ENCODE measurements at regions not wholly inside any gene's neighbourhood (a gene's known extent, or its start where the extent isn't known, plus 50 kb on each side); places are given as distances from the start of the nearest gene placed in this dataset.

DNA sequence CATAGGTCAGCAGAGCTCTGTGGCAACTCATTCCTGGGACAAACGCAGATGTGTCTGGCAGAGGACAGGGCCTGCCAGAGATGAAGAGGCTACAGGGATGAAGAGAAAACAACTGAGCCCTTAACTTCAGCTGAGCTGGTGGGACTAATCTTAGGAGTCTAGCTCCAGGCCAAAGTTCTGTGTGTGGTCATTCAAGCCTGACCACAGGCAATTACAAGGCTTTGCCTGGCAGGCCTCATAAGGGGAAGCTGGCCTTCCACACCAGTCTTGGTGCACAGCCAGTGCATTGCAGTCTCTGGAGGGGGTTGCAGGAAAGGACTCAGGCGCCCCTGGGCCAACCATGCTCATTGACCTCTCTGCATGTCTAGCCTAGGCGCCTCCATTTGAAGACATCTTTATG is 127.6 kb upstream of the DAAM1 start:
- H3K79me2 ChIP-seq (ENCODE audit: insufficient read depth, low read length) = no peaks in the 10 kb centered on the region
- H2AFZ ChIP-seq (ENCODE audit: low read length) = no peak overlapping the region
- H3K27me3 ChIP-seq (ENCODE audit: insufficient read depth, low read length) = no peaks in the 10 kb centered on the region
- no peaks in the 10 kb centered on the region for H3K36me3 ChIP-seq (ENCODE audit: insufficient read depth, low read length)
- 0 out of 2 replicates have a peak, but pooled peaks cover 3% of the 10 kb centered on the region for H3K9me3 ChIP-seq (ENCODE audit: low read length)
- H3F3A ChIP-seq (ENCODE audit: insufficient read depth, low read length) = no peaks in the 10 kb centered on the region
- no peaks in the 10 kb centered on the region for H3K9me2 ChIP-seq (ENCODE audit: low read depth, low read length)
- H3K4me1 ChIP-seq (ENCODE audit: insufficient read depth, low read length, severe bottlenecking) = no peaks in the 10 kb centered on the region
- H3K4me3 ChIP-seq (ENCODE audit: low read depth, low read length, poor library complexity, severe bottlenecking) = no peak overlapping the region
- no peak overlapping the region for H3K9ac ChIP-seq (ENCODE audit: low read length)
- no peak overlapping the region for H3K4me2 ChIP-seq (ENCODE audit: low read length)
- H4K20me1 ChIP-seq (ENCODE audit: insufficient read depth, low read length) = no peaks in the 10 kb centered on the region
- TF ChIP-seq, protein P1, sequence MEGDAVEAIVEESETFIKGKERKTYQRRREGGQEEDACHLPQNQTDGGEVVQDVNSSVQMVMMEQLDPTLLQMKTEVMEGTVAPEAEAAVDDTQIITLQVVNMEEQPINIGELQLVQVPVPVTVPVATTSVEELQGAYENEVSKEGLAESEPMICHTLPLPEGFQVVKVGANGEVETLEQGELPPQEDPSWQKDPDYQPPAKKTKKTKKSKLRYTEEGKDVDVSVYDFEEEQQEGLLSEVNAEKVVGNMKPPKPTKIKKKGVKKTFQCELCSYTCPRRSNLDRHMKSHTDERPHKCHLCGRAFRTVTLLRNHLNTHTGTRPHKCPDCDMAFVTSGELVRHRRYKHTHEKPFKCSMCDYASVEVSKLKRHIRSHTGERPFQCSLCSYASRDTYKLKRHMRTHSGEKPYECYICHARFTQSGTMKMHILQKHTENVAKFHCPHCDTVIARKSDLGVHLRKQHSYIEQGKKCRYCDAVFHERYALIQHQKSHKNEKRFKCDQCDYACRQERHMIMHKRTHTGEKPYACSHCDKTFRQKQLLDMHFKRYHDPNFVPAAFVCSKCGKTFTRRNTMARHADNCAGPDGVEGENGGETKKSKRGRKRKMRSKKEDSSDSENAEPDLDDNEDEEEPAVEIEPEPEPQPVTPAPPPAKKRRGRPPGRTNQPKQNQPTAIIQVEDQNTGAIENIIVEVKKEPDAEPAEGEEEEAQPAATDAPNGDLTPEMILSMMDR (IDR thresholded peaks at IDR 0.05; ENCODE audit: low read length) = no peak
- TF ChIP-seq EZH2 (IDR thresholded peaks at IDR 0.05; ENCODE audit: borderline replicate concordance, low read length) = no peak
- no peak overlapping the region for H3K27ac ChIP-seq (ENCODE audit: low read depth, low read length, poor library complexity, severe bottlenecking)

DNA sequence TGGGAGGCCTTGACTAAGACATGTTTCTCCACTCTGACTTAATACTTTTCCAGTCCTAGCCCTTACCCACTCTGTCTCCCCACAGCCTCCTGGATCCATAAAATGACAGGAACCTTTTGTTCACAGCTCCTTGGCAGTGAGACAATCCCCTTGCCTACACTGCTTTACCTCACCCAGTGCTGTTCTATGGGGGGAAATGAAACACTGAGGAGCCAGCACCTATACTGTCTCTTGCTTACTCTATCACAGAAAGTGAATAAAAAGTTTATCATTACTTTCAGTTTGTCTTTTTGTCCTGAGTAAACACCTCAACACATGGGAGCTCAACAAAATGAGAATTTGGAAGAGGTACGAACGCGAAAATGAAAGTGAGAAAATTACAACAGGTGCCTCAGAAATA is 127.2 kb upstream of the DAAM1 start:
- Histone ChIP-seq H3K9me3 (ENCODE audit: low read length) (0 out of 2 replicates have a peak, but pooled peaks cover 3% of the 10 kb centered on the region), H4K20me1 (ENCODE audit: insufficient read depth, low read length) (no peaks in the 10 kb centered on the region), H3K27me3 (ENCODE audit: insufficient read depth, low read length) (no peaks in the 10 kb centered on the region), H3K9me2 (ENCODE audit: low read depth, low read length) (no peaks in the 10 kb centered on the region), H3K36me3 (ENCODE audit: insufficient read depth, low read length) (no peaks in the 10 kb centered on the region), H3K79me2 (ENCODE audit: insufficient read depth, low read length) (no peaks in the 10 kb centered on the region), H3K4me1 (ENCODE audit: insufficient read depth, low read length, severe bottlenecking) (no peaks in the 10 kb centered on the region), H3K4me2 (ENCODE audit: low read length) (no peak overlapping the region), H3F3A (ENCODE audit: insufficient read depth, low read length) (no peaks in the 10 kb centered on the region), H3K9ac (ENCODE audit: low read length) (no peak overlapping the region), H2AFZ (ENCODE audit: low read length) (no peak overlapping the region), H3K4me3 (ENCODE audit: low read depth, low read length, poor library complexity, severe bottlenecking) (no peak overlapping the region), H3K27ac (ENCODE audit: low read depth, low read length, poor library complexity, severe bottlenecking) (no peak overlapping the region)
- TF ChIP-seq, protein P1 (IDR thresholded peaks at IDR 0.05; ENCODE audit: low read length) = no peak
- no peak for TF ChIP-seq EZH2 (IDR thresholded peaks at IDR 0.05; ENCODE audit: borderline replicate concordance, low read length)

DNA sequence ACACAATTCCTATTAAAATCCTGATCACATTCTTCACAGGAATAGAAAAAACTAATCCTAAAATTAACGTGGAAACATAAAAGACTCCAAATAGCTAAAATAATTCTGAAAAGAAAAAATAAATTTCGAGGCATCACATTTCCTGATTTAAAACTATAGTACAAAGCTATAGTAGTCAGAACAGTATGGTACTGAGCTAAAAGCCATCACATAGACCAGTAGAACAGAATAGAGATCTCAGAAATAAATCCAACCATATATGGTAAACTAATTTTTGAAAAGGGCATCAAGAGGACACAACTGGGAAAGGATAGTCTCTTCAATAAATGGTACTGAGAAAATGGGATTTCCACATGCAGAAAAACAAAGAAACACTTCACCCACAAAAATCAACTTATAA is 125.2 kb upstream of the DAAM1 start:
- no peaks in the 10 kb centered on the region for H3K9me2 ChIP-seq (ENCODE audit: low read depth, low read length)
- H3K79me2 ChIP-seq (ENCODE audit: insufficient read depth, low read length) = no peaks in the 10 kb centered on the region
- no peak overlapping the region for H3K4me2 ChIP-seq (ENCODE audit: low read length)
- H3K27ac ChIP-seq (ENCODE audit: low read depth, low read length, poor library complexity, severe bottlenecking) = no peak overlapping the region
- H3K4me3 ChIP-seq (ENCODE audit: low read depth, low read length, poor library complexity, severe bottlenecking) = no peak overlapping the region
- no peaks in the 10 kb centered on the region for H3K4me1 ChIP-seq (ENCODE audit: insufficient read depth, low read length, severe bottlenecking)
- H3K27me3 ChIP-seq (ENCODE audit: insufficient read depth, low read length) = no peaks in the 10 kb centered on the region
- no peak overlapping the region for H3K9ac ChIP-seq (ENCODE audit: low read length)
- no peaks in the 10 kb centered on the region for H3K36me3 ChIP-seq (ENCODE audit: insufficient read depth, low read length)
- TF ChIP-seq EZH2 (IDR thresholded peaks at IDR 0.05; ENCODE audit: borderline replicate concordance, low read length) = no peak
- TF ChIP-seq, protein P1 (IDR thresholded peaks at IDR 0.05; ENCODE audit: low read length) = no peak
- no peak overlapping the region for H2AFZ ChIP-seq (ENCODE audit: low read length)
- 0 out of 2 replicates have a peak, but pooled peaks cover 3% of the 10 kb centered on the region for H3K9me3 ChIP-seq (ENCODE audit: low read length)
- H3F3A ChIP-seq (ENCODE audit: insufficient read depth, low read length) = no peaks in the 10 kb centered on the region
- no peaks in the 10 kb centered on the region for H4K20me1 ChIP-seq (ENCODE audit: insufficient read depth, low read length)

Measured in OCI-LY1 (cell line).